ENCODE measurements at regions not wholly inside any gene's neighbourhood (a gene's known extent, or its start where the extent isn't known, plus 50 kb on each side); places are given as distances from the start of the nearest gene placed in this dataset.

DNA sequence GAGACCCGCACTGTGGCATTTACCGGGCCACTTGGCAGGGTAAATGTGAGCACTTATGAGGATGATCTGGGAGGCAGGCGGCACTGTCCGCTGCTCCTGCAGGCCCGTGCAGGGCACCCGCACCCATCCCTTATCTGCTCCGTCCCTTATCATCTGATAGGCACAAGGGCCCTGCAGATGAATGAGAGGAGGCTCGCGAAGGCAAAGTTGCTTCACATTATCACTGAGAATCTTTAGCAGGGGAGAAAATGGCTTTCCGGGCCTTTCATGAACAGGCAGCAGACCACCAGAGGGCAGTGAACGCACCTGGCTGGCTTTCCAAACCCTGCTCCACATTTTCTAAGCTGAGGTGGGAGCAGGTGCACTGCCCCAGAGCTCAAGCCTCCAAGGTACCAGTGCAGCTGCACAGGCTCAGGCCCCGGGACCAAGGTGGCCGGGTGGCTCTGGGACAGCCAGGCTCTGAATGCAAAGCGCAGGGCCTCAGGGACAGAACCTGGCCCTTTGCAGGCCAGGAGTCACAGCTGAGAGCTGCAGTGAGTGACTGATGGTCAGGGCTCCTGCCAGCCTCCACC lies 165.6 kb downstream of the SHANK2 start:
- no peak for TF ChIP-seq CC2D1A (IDR thresholded peaks at IDR 0.05)
- TF ChIP-seq TAF15 (IDR thresholded peaks at IDR 0.05; ENCODE audit: low read depth, low read length): no peak
- TF ChIP-seq, protein P1, sequence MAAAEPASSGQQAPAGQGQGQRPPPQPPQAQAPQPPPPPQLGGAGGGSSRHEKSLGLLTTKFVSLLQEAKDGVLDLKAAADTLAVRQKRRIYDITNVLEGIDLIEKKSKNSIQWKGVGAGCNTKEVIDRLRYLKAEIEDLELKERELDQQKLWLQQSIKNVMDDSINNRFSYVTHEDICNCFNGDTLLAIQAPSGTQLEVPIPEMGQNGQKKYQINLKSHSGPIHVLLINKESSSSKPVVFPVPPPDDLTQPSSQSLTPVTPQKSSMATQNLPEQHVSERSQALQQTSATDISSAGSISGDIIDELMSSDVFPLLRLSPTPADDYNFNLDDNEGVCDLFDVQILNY (CRISPR knock-in tag; IDR thresholded peaks at IDR 0.05): no peak
- TF ChIP-seq MXI1 (IDR thresholded peaks at IDR 0.05; ENCODE audit: low read depth, low read length): no peak
- no peak for TF ChIP-seq GATAD2B (IDR thresholded peaks at IDR 0.05; ENCODE audit: borderline replicate concordance)
- no peak for TF ChIP-seq FOSL1 (tag; conservative IDR thresholded peaks at IDR 0.05)
- TF ChIP-seq SRSF1 (IDR thresholded peaks at IDR 0.05; ENCODE audit: low read depth, low read length): no peak
- no peak for TF ChIP-seq CBX5 (IDR thresholded peaks at IDR 0.05; ENCODE audit: borderline replicate concordance, low read depth)
- TF ChIP-seq GABPA (tag; conservative IDR thresholded peaks at IDR 0.05; ENCODE audit: low read depth): no peak
- TF ChIP-seq BRD4 (IDR thresholded peaks at IDR 0.05): no peak
- TF ChIP-seq, protein P2, sequence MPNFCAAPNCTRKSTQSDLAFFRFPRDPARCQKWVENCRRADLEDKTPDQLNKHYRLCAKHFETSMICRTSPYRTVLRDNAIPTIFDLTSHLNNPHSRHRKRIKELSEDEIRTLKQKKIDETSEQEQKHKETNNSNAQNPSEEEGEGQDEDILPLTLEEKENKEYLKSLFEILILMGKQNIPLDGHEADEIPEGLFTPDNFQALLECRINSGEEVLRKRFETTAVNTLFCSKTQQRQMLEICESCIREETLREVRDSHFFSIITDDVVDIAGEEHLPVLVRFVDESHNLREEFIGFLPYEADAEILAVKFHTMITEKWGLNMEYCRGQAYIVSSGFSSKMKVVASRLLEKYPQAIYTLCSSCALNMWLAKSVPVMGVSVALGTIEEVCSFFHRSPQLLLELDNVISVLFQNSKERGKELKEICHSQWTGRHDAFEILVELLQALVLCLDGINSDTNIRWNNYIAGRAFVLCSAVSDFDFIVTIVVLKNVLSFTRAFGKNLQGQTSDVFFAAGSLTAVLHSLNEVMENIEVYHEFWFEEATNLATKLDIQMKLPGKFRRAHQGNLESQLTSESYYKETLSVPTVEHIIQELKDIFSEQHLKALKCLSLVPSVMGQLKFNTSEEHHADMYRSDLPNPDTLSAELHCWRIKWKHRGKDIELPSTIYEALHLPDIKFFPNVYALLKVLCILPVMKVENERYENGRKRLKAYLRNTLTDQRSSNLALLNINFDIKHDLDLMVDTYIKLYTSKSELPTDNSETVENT (CRISPR knock-in tag; IDR thresholded peaks at IDR 0.05): no peak
